Tibial nerve (tissue), 4 donors: ENCODE measurements at regions not wholly inside any gene's neighbourhood (a gene's known extent, or its start where the extent isn't known, plus 50 kb on each side); places are given as distances from the start of the nearest gene placed in this dataset.

Source experiments
- CTCF ChIP-seq, 5 experiments: fragments of 200-600 bp in 3 of 5; fragments of 450-650 bp in 2 of 5; sonication (generic) in 3 of 5; IDR thresholded peaks; one replicate each; pipeline ENCODE4 v1.5.1; 2016 to 2019; ENCODE audit warnings: antibody characterized with exemption in 5 of 5, mild to moderate bottlenecking in 3 of 5, moderate library complexity in 2 of 5
- EP300 ChIP-seq, 2 donors: sonication (generic); formaldehyde crosslinking; IDR thresholded peaks; one replicate each; pipeline ENCODE4 v1.6.1; 2017; ENCODE audit warnings: antibody characterized with exemption in 2 of 2, mild to moderate bottlenecking in 1 of 2
- POLR2A ChIP-seq, 2 donors: fragments of 450-650 bp; IDR thresholded peaks; one replicate each; pipeline ENCODE4 v1.6.1; 2017; ENCODE audit warnings: antibody characterized with exemption in 2 of 2, mild to moderate bottlenecking in 2 of 2, moderate library complexity in 2 of 2

GRCh38 chr6:167235005-167235404 lies 56.1 kb upstream of the UNC93A start:
- TF ChIP-seq CTCF (IDR thresholded peaks at IDR 0.05) = no peak
- TF ChIP-seq POLR2A (IDR thresholded peaks at IDR 0.05) = no peak
- no peak for TF ChIP-seq EP300 (IDR thresholded peaks at IDR 0.05)
